GM18858 (cell line): ENCODE measurements at regions not wholly inside any gene's neighbourhood (a gene's known extent, or its start where the extent isn't known, plus 50 kb on each side); places are given as distances from the start of the nearest gene placed in this dataset.
"Not testable (repeated sequence)": the region's sequence is repeated elsewhere in the genome, so short reads cannot be mapped to it uniquely, and the experiment has no call there.

Experiments used
- ATAC-seq: cut with Tn5 transposase; IDR thresholded peaks from one replicate; pipeline ENCODE4 v1.9.1; 2021; ENCODE audit not compliant: unreplicated experiment

DNA sequence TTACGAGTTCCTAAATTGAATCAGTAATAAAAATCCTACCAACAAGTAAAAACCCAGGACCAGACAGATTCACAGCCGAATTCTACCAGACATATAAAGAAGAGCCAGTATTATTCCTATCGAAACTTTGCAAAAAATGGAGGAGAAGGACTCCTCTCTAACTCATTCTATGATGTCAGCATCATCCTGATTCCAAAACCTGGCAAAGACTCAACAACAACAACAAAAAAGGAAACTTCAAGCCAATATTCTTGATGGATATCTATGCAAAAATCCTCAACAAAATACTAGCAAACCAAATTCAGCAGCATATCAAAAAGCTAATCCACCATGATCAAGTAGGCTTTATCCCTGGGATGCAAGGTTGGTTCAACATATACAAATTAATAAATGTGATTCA is 84.6 kb upstream of the ADRB2 start:
- not testable (repeated sequence) for ATAC-seq

DNA sequence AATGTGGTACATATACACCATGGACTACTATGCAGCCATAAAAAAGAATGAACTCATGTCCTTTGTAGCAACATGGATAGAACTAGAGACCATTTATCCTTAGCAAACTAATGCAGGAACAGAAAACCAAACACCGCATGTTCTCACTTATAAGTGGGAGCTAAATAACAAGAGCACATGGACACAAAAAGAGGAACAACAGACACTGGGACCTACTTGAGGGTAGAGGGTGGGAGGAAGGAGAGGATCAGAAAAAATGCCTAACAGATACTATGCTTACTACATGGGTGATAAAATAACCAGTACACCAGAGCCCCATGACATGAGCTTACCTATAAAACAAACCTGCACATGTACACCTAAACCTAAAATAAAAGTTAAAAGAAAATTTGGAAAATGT is 82.0 kb upstream of the ADRB2 start:
- ATAC-seq: not testable (repeated sequence)

DNA sequence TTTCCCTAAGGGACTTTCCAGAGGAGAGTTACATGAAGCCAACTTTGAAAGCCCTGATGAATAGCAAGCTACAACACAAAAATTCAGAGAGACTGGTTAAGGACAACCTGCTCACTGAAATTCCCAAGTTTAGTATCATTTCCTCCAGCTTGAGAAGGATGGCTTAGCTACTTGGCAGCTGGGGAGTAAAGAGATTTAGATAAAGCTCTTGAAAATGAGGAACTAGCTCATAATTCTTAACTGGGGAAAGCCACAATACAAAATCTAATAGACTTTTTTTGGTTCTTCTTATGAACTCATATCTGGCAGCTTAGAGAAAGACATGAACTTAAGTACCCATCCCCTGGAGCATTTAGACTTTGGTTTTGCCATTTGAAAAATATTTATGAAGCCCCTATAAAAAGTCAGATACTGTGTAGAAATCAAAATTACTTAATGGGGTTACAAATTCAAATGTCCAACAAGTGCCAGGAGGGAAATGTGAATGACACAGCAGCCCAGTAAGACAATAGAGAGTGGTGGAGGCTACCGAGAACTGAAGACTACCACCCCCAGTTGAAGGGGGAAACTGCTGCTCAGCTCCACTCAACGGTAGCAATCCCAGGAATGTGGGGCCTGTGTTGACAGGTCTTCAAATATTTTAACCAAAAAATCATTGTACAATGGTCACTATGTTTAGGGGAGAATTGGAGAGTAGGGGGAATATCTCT is 79.4 kb upstream of the ADRB2 start:
- peak; percentile 77 for ATAC-seq

DNA sequence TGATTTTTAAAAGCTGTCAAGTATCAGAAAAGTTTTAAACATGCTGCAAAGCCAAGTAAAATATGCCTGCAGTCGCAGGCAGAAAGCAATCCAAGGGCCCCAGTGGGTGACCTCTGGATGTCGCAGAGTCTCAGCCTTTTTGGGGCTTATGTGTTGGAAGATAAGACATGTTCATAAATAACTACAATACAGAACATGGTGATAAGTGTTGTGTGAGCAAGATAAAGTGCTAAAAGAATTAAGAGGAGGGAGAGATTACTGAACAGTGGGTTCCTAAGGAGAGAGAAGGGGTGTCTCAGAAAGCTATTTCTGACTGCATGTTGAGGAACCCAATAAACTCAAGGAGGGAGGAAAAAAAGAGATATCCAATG is 78.9 kb upstream of the ADRB2 start:
- no peak for ATAC-seq

DNA sequence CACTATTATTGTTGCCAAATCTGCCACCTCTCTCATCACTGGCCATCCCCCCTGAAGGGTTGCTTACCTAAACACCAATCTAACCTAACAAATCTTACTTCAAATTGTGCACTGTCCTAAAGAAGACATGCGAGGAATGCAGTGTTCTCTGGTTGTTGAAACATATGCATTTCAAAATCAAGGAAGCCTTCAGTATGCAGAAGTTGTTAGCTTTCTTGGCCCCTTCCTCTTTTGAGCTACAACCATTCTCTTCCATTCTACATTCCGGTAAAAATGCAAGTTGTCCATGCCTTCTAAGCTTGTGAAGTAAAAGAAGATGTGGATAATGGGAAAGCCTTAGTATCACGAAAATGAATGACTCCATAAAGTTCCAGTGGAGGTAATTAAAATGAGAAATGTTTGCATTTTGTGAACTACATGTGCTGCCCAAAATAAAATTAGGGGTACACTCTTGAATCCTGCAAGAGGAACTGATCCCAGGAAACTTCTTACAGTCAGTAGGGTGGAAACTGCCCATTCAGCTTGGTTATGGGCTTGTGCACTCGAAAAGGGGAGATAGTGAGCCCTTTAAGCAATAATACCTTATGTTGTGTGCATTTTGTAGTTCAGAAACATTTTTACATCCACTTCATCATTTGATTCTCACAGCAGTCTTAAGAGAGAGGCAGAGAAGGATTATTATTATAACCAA is 77.6 kb upstream of the ADRB2 start:
- no peak for ATAC-seq

DNA sequence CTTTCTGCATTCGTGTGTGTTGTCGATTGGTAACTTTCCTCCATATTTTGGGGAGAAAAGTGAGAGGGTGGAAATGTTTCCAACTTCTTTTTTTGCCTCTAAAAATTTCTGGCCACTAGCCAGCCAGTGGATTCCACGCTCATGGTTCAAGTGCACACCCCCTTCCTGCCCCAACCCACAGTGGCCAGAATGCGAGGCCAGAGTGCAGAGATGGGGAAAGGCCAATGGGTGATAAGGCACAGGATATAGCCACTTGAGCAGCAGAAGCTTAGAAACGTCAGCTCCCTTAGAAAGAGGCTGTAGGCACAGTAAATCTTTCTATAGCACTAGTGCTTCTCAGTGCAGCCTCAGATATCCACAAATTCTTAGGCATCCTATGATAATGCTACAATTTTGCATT is 75.8 kb upstream of the ADRB2 start:
- ATAC-seq: no peak

DNA sequence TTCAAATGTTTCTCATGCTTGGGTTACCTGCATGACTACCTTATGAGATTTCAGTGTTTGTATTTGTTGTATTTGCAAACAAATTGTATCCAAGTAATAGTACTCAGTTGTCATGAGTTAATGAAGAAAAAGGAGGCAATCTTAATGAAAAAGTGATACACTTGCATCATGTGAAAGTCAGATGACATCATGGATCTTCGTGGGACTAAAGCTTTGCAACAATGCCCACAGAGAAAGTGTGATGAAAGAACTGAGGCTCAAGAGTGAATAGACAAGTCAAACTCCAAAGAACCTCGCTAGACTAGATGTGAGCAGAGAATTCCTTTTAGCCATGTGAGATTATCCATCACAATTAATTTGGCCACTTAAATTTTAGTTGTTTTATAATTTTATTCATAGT is 75.4 kb upstream of the ADRB2 start:
- no peak for ATAC-seq

DNA sequence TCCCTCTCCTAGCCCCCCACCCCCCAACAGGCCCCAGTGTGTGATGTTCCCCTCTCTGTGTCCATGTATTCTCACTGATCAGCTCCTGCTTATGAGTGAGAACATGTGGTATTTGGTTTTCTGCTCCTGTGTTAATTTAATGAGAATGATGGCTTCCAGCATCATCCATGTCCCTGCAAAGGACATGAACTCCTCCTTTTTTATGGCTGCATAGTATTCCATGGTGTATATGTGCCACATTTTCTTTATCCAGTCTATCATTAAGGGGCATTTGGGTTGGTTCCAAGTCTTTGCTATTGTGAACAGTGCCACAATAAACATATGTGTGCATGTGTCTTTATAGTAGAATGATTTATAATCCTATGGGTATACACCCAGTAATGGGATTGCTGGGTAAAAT is 74.0 kb upstream of the ADRB2 start:
- not testable (repeated sequence) for ATAC-seq

DNA sequence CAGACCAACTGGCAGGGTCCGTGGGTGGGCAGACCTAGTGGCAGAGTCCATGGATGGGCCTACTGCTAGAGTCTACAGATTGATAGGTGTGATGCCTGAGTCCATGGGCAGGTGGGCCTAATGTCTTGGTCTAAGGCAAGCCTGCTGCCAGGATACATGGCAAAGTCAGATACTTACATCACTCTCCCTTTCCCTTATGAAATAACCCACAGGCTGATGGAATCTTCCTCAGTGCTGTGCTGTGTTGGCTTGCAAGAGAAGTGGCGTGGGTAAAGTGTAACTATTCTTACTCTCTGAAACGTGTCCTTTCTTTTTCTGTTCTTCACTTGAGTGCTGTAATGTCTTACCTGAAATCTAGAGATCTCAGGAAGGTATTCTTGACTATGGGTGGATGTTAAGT is 67.3 kb upstream of the ADRB2 start:
- no peak for ATAC-seq

DNA sequence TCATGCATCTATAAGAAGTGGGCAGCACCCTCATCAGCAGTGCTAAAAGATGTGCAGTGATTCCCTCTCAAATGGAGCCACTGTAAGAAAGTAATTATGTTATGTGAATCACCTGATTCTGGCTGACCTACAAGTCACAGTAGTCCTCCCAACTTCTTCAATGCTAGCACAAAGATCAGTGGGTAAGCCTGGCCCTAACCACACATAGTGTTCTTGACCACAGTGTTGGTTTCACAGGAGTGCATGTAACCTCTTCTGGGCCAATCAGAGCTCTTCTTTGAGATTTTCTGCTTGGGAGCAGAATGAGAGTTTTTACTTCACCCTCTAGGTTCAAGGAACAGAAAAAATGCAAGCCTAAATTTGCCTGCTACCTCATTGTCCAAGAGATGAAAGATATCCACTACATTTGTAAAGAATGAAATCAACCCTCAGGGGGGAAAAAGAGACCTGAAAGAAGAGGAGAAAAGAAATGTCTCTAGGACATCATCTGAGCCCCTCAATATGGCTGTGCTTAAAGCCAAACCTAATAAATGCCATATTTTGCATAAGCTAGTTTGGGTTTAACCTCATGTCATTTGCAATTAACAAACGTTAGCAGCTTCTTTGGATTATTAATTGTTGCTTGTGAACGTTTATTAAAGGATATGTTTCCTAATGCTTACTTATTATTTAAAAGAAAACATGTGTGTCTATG is 65.3 kb upstream of the ADRB2 start:
- peak; percentile 100 for ATAC-seq

DNA sequence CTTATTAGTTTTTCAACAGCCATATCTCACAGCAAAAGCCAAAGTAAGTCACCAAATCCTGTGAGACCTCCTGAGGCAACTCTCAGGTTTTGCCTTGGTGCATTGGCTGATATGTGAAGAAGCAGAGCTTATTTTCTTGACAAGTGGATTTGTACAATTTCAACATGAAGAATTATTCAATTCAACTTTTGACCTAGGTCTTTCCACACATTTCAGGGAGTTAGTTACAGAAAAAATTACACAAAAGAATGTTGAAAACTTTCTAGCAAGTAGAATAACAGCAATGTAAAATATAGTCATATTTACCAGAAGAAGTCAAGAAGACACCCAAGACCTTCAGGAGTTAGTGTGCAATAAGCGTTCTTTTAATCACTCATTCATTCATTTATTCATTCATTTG is 62.4 kb upstream of the ADRB2 start:
- no peak for ATAC-seq

DNA sequence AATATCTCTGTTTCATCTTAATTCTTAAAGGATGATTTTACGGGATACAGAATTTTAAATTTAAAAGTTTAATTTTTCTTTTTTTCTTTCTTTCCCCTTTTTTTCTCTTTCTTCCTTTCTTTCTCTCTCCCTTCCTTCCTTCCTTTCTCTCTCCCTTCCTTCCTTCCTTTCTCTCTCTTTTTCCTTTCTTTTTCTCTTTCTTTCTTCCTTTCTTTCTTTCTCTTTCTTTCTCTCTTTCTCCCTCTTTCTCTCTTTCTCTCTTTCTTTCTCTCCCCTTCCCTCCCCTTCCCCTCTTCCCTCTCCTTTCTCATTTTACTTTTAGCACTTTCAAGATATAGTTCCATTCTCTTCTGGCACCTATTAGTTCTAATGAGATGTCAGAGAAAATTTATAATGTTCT is 61.4 kb upstream of the ADRB2 start:
- no peak for ATAC-seq

DNA sequence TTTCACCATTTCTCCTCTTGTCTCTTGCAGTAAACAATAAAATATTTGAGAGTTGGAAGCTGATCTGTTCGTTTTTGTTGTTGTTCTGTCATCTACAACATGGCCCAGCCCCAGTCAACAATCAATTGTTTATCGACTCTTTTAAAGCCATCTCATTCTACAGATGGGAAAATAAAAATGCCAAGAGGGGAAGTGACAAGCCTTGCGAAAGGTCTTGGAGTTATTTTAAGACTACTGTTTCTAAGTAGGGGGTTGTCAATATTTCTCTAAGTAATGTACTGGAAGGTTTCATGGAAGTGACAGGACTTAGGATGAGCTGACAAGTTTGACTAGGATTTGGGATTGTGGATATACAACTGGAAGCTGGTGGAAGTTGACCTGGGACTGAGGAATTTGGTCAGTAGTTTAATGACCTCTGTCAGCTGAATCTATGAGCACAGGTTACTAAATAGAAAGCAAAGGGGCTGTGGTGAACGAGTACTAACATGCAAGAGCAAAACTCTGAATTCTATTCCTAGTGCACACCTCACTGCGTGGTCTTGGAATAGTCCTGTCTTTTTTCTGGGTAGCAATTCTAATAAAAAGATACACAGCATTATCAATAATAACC is 57.5 kb upstream of the ADRB2 start:
- no peak for ATAC-seq

DNA sequence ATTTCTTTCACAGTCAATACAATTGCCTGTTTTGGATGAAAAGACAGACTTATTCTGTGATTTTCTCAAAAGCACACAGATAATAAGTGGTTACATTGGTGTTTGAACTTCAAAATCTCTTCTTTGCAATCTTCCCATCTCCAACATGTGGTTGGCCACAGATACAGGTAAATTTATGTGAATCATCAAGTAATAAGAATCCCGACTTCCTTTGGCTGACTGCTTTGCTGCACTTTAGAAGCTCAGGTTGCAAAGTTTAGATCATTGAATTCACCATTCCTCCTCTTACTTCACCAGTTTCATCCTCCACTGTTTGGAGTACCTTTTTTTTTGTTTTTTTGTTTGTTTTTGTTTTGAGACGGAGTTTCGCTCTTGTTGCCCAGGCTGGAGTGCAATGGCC is 56.5 kb upstream of the ADRB2 start:
- no peak for ATAC-seq

DNA sequence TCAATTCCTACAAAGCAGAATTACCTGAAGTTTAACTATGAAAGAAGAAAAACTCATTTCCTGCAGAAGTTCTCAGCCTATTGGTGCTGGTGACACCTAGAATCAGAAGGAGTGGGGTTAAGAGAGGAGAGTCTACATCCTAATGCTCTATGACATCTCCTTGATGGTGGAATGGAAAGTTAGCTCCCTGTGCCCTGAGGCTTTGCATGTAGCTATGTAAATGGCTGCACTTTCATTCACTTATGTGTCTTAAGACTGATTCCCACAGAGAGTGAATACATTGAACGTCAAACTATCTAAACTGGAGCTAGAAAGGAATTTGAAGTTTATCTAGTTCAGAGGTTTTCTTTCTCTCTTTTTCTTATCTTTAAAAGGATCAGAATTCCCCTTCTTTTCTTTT is 52.1 kb upstream of the ADRB2 start:
- no peak for ATAC-seq

DNA sequence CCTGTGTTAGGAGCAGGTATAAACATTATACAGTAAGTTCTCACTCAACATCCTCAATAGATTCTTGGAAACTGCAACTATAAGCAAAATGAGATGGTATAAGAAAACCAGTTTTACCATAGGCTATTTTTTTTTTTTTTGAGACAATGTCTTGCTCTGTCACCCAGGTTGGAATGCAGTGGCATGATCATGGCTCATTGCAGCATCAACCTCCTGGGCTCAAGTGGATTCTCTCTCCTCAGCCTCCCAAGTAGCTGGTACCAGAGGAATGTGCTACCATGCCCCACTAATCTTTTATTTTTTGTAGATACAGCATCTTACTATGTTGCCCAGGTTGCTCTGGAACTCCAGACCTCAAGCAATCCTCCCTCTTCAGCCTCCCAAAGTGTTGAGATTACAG is 50.1 kb upstream of the ADRB2 start:
- ATAC-seq: no peak
